HL-60 (cell line): ENCODE measurements at regions not wholly inside any gene's neighbourhood (a gene's known extent, or its start where the extent isn't known, plus 50 kb on each side); places are given as distances from the start of the nearest gene placed in this dataset.

Experiments used
- DNase-seq, 2 experiments: peaks; one replicate each; pipeline ENCODE4 v3.0.0-alpha.2; 2010 to 2020; ENCODE audit warnings: low read depth in 1 of 2, low spot score in 1 of 2
- H3K27ac ChIP-seq: fragments of 250-450 bp; sonication (Bioruptor Pico); replicated peaks from 2 replicates; pipeline ENCODE4 v1.5.1; 2020; ENCODE audit warnings: mild to moderate bottlenecking, moderate library complexity
- H3K27me3 ChIP-seq: fragments of 250-450 bp; sonication (Bioruptor Pico); 2 replicates; pipeline ENCODE4 v1.5.1; 2021; ENCODE audit warnings: mild to moderate bottlenecking, moderate library complexity; ENCODE audit not compliant: insufficient read depth, poor library complexity, severe bottlenecking
- H3K4me3 ChIP-seq: replicated peaks from 2 replicates; pipeline ENCODE4 v1.5.1; 2011; ENCODE audit warnings: mild to moderate bottlenecking, control low read depth, low read length; ENCODE audit not compliant: insufficient read depth
- GABPA ChIP-seq: IDR thresholded peaks from 2 replicates; pipeline ENCODE4 v1.6.1; 2012; ENCODE audit warnings: low read depth
- POLR2AphosphoS5 ChIP-seq: IDR thresholded peaks from 2 replicates; pipeline ENCODE4 v1.6.1; 2012; ENCODE audit warnings: low read depth
- SPI1 ChIP-seq: IDR thresholded peaks from 2 replicates; pipeline ENCODE4 v1.6.1; 2012; ENCODE audit warnings: low read depth, mild to moderate bottlenecking, borderline replicate concordance
- TF ChIP-seq, protein P1 (sequence below): IDR thresholded peaks from 2 replicates; pipeline ENCODE4 v1.6.1; 2012; ENCODE audit warnings: low read depth; ENCODE audit not compliant: insufficient replicate concordance
- TF ChIP-seq, protein P2 (sequence below): IDR thresholded peaks from one replicate; pipeline ENCODE4 v1.5.1; 2011; ENCODE audit warnings: low read length, control low read depth, inconsistent platforms; ENCODE audit not compliant: insufficient read depth

DNA sequence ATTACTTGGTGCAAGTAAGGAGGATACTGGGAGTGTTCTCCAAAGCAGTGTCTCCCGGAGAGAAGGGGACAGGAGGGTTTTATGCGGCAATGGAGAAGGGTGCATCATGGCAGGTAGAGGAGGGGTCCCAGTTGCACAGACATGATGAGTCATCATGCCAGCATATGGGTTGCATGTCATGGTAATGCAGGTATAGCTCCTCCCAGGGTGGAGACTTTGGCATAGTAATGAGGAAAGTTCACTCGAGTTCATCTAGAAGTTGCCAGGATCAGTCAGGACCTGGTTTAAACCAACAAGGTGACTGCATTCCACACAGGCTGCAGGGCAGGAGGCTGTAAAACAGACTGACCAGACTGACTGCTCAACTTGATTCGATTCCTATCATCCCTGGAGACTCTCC is 355.7 kb upstream of the DUSP10 start:
- Histone ChIP-seq H3K27me3 (no peaks in the 10 kb centered on the region), H3K27ac (no peak overlapping the region), H3K4me3 (no peak overlapping the region)
- TF ChIP-seq POLR2AphosphoS5: no peak
- TF ChIP-seq SPI1: no peak
- TF ChIP-seq, protein P1, sequence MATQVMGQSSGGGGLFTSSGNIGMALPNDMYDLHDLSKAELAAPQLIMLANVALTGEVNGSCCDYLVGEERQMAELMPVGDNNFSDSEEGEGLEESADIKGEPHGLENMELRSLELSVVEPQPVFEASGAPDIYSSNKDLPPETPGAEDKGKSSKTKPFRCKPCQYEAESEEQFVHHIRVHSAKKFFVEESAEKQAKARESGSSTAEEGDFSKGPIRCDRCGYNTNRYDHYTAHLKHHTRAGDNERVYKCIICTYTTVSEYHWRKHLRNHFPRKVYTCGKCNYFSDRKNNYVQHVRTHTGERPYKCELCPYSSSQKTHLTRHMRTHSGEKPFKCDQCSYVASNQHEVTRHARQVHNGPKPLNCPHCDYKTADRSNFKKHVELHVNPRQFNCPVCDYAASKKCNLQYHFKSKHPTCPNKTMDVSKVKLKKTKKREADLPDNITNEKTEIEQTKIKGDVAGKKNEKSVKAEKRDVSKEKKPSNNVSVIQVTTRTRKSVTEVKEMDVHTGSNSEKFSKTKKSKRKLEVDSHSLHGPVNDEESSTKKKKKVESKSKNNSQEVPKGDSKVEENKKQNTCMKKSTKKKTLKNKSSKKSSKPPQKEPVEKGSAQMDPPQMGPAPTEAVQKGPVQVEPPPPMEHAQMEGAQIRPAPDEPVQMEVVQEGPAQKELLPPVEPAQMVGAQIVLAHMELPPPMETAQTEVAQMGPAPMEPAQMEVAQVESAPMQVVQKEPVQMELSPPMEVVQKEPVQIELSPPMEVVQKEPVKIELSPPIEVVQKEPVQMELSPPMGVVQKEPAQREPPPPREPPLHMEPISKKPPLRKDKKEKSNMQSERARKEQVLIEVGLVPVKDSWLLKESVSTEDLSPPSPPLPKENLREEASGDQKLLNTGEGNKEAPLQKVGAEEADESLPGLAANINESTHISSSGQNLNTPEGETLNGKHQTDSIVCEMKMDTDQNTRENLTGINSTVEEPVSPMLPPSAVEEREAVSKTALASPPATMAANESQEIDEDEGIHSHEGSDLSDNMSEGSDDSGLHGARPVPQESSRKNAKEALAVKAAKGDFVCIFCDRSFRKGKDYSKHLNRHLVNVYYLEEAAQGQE: no peak
- TF ChIP-seq, protein P2, sequence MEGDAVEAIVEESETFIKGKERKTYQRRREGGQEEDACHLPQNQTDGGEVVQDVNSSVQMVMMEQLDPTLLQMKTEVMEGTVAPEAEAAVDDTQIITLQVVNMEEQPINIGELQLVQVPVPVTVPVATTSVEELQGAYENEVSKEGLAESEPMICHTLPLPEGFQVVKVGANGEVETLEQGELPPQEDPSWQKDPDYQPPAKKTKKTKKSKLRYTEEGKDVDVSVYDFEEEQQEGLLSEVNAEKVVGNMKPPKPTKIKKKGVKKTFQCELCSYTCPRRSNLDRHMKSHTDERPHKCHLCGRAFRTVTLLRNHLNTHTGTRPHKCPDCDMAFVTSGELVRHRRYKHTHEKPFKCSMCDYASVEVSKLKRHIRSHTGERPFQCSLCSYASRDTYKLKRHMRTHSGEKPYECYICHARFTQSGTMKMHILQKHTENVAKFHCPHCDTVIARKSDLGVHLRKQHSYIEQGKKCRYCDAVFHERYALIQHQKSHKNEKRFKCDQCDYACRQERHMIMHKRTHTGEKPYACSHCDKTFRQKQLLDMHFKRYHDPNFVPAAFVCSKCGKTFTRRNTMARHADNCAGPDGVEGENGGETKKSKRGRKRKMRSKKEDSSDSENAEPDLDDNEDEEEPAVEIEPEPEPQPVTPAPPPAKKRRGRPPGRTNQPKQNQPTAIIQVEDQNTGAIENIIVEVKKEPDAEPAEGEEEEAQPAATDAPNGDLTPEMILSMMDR: no peak
- TF ChIP-seq GABPA: no peak
- DNase-seq: no peak

DNA sequence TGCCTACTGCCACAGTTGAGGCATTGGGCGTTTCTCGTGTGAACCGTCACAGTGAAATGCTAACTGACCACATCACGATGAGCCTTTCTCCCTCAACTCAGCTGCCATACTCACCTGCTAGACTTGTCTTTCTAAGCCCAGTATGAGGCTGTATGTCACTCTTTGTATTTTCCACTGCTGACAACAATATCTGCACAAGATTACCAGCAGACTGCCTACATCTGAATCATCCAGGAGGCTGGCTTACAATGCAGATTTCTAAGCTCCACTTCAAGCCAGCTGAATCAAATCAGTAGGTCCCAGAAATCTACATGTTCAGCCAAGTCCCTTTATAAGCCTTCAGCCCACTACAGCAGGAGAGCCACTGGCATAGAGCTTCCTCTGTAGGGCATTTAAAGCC is 355.0 kb upstream of the DUSP10 start:
- Histone ChIP-seq H3K4me3 (no peak overlapping the region), H3K27me3 (peaks cover 3% of the 10 kb centered on the region), H3K27ac (no peak overlapping the region)
- no peak for DNase-seq
- TF ChIP-seq, protein P1: no peak
- TF ChIP-seq, protein P2: no peak
- TF ChIP-seq GABPA: no peak
- TF ChIP-seq SPI1: no peak
- no peak for TF ChIP-seq POLR2AphosphoS5

DNA sequence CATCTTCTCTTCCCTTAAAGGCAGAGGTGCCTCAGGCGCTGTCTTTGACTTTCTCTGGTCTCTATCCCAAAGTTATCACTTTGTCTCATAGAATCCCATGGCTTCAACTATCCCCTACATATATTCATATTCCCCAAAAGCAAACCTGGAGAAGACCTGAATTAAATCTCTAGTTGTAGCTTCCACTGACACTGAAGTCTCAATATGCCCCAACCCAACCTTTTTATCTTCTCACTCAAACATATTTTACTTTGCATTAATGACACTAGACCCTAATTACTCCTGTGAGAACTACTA is 354.5 kb upstream of the DUSP10 start:
- peaks cover 3% of the 10 kb centered on the region for H3K27me3 ChIP-seq
- no peak for DNase-seq
- no peak overlapping the region for H3K4me3 ChIP-seq
- TF ChIP-seq, protein P1: no peak
- no peak for TF ChIP-seq SPI1
- TF ChIP-seq, protein P2: no peak
- TF ChIP-seq GABPA: no peak
- TF ChIP-seq POLR2AphosphoS5: no peak
- H3K27ac ChIP-seq: no peak overlapping the region
